Body of pancreas (tissue), 4 donors: ENCODE measurements at regions not wholly inside any gene's neighbourhood (a gene's known extent, or its start where the extent isn't known, plus 50 kb on each side); places are given as distances from the start of the nearest gene placed in this dataset.

Source experiments
- POLR2A ChIP-seq, 3 donors: fragments of 450-650 bp; IDR thresholded peaks; one replicate each; pipeline ENCODE4 v1.6.1; 2016; ENCODE audit warnings: antibody characterized with exemption in 3 of 3, mild to moderate bottlenecking in 2 of 3
- TF ChIP-seq, protein P1 (sequence below), 7 experiments: fragments of 450-650 bp in 4 of 7; fragments of 200-600 bp in 3 of 7; sonication (generic) in 3 of 7; IDR thresholded peaks; one replicate each; pipeline ENCODE4 v1.5.1; 2016 to 2019; ENCODE audit warnings: antibody characterized with exemption in 7 of 7

DNA sequence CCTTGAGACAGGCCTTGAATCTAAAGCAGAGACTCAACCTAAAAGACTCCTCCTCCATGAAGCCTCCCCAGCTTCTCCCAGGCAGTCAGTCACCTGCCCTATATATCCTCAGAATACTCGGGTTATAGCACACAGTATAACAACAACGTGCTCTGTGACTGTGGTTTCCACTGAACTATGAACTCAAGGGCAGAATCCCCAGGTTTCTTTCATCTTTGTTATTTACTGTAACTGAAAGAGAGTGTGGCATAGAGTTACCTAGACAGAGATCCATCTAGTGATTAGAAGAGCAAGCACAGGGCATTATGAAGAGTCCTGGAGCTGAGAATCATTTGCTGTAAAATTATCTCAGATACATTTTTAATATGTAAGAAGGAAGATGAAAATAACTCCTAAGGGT, 281.6 kb upstream of the ZNF521 start:
- TF ChIP-seq, protein P1, sequence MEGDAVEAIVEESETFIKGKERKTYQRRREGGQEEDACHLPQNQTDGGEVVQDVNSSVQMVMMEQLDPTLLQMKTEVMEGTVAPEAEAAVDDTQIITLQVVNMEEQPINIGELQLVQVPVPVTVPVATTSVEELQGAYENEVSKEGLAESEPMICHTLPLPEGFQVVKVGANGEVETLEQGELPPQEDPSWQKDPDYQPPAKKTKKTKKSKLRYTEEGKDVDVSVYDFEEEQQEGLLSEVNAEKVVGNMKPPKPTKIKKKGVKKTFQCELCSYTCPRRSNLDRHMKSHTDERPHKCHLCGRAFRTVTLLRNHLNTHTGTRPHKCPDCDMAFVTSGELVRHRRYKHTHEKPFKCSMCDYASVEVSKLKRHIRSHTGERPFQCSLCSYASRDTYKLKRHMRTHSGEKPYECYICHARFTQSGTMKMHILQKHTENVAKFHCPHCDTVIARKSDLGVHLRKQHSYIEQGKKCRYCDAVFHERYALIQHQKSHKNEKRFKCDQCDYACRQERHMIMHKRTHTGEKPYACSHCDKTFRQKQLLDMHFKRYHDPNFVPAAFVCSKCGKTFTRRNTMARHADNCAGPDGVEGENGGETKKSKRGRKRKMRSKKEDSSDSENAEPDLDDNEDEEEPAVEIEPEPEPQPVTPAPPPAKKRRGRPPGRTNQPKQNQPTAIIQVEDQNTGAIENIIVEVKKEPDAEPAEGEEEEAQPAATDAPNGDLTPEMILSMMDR (IDR thresholded peaks at IDR 0.05), result no peak
- TF ChIP-seq POLR2A (IDR thresholded peaks at IDR 0.05), result no peak
